Epithelial cell of prostate (primary cell): ENCODE measurements at regions not wholly inside any gene's neighbourhood (a gene's known extent, or its start where the extent isn't known, plus 50 kb on each side); places are given as distances from the start of the nearest gene placed in this dataset.
"Not testable (repeated sequence)": the region's sequence is repeated elsewhere in the genome, so short reads cannot be mapped to it uniquely, and the experiment has no call there.

Experiments
- DNase-seq: peaks from one replicate; pipeline ENCODE4 v3.0.0-alpha.2; 2011; ENCODE audit warnings: low read depth, low spot score
- H3K27ac ChIP-seq: fragments of 450-650 bp; 2 replicates; pipeline ENCODE4 v1.5.1; 2017; ENCODE audit warnings: mild to moderate bottlenecking

DNA sequence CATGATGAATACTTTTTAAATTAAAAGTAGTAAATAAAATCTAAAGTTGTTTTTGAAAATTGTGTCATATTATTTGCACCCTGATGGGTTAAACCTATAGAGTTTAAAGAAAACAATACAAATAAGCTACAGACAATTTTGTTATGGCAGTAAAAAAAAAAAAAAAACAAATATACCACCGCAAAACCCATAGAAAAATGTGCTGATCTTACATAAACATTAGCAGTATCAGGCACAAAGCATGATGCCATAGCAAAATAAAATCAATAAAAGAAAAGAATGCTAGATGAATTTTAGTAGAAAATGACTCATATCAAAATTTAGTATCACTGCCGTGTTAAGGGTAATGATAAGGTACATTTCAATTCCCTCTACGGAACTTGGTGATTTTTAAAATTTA lies 826.0 kb downstream of the SLITRK1 start:
- DNase-seq, result no peak
- H3K27ac ChIP-seq, result no peak overlapping the region

DNA sequence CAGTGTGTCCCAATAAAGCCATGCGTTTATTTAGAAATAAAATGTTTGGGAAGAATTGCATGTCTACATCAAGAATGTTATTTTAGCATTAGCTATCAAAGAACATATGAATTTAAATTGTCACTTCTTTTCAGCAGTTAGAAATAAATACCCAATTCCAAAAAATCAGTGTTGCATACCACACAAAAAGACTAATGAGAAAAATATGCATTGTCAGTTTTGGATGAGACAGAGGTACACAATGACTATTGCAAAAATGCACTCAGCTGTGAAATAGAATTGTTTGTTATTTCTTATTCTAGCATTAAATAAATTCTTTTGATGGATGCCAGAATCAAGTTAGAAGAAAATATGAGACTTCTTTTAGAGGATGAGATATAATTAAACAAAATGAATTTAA lies 833.9 kb downstream of the SLITRK1 start:
- DNase-seq, result no peak

DNA sequence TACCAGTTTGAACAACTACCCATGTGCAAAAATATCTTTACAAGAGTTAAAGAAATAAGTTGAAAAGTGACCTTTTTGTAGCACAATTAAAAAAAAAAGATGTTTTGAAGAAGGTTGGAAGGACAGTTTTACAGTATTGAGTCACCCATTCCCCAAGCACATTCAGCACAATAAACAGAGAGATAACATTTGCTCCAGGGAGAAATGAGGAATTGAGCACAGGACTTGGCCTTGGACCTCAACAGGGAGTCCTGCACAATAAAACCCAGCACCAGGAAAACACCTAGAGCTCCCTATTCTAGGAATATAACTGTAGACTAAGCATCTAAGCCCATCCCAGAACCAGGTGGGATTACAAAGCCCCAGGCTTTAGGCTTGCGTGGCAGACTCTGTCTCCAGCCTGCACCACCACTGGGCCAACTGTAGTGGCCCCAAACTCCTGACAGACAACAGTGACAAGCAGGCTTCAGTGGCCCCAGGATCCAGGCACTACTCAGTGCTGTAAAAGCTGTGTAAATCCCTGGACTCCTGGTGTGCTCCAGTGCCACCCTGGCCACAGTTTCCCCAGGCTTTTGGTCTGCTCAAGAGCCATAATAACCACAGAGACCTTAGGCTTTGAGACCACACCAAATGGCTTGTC lies 857.2 kb downstream of the SLITRK1 start:
- H3K27ac ChIP-seq, result no peak overlapping the region
- no peak for DNase-seq

More for the DNA sequence above, 833.9 kb downstream of the SLITRK1 start:
- no peak overlapping the region for H3K27ac ChIP-seq

DNA sequence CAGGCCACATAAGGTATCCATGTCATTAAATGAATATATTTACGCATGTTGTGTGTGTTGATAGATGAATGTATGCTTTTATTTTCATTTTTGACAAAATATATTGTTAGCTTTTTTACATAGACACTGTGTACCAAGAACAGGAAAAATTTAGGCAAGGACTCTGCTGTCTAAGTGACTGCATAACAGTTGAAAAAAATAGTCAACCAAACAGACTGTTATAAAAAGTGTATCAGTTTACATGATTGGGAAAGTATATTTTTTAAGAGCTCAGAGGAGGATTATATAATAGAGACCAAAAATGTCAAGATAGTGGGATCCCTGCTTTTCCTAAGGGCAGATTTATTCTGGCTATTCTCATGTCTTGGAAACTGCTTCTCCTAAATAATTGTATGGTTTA lies 858.0 kb downstream of the SLITRK1 start:
- H3K27ac ChIP-seq, result no peak overlapping the region
- DNase-seq, result no peak

DNA sequence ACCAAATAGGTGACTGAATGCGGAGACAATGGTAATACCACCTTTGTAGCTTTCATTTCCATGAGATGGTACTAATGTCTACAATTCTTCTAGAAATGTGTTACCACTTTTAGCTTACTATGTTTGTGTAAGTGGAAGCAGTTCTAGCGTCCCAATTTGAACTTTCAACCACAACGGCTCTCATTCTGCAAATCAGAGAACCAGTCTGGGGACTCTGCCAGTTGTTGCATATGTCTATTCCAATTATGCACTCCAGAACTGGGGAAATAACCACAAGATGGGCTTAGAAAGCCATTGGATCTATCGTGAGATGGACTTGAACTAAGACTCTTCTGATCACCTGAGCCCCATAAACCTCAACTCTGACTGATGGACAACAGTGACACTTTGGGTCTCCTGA lies 862.3 kb downstream of the SLITRK1 start:
- no peak overlapping the region for H3K27ac ChIP-seq
- DNase-seq, result no peak

DNA sequence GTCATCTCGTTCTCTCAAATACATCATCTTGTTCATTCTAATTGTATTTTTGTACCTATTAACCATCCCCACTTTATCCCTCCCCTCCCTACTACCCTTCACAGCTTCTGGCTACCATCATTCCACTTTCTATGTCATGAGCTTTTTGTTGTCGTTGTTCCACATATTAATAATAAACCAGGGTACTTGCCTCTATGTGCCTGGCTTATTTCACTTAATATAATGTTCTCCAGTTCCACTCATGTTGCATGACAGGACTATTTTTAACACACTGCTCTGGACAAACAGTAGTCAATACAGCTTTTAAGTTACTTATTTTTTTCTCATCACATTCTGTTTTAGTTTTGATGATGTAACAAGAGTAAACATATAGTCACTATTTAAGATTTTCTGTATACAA lies 872.3 kb downstream of the SLITRK1 start:
- H3K27ac ChIP-seq, result no peak overlapping the region
- DNase-seq, result no peak

DNA sequence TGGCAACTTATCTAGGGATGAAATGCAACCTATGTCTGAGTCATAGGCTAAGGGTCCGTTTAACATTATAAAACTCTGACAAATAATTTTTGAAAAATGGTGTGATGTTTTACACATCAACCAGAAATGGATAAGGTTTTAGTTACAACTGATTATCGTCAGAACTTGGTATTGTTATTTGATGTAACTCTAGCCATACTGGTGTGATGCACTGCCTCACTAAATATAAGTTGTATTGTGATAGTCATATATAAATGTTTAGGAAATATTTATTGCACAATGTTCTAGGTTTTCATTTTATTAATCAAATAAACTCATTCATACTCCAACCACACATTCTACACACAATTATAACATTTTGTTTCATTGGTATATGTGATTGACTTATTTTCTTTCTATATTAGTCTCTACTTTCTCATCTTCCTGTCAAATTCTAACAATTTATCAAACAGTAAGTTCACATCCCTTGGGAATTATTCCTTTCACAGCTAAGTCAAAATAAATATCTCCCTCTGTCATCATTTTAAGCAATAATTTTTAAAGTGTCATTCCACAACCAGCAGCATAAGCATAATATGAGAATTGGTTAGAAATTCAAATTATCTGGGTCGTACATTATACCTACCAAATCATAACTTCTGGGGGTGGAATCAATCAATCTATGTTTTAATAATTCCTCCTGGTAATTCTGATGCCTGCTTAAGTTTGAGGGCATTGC lies 873.9 kb downstream of the SLITRK1 start:
- H3K27ac ChIP-seq, result no peak overlapping the region
- no peak for DNase-seq

DNA sequence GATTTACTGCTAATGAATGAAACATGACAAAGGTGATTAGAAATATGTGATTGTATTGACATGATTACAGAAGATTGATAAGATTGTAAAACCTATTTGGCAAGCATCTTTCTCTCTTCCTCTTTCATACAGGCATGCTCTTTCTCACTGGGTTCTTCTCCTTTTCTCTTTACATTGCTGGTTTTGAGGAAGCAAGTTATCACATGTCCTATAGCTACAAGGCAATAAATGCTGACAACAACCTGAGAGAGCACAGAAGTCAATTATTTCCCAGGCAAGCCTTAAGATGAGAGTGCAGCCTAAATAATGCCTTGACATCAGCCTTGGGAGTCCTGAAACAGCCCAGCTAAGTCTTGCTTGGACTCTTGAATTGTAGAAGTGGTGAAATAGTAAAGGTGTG lies 875.0 kb downstream of the SLITRK1 start:
- H3K27ac ChIP-seq, result no peak overlapping the region
- DNase-seq, result no peak

DNA sequence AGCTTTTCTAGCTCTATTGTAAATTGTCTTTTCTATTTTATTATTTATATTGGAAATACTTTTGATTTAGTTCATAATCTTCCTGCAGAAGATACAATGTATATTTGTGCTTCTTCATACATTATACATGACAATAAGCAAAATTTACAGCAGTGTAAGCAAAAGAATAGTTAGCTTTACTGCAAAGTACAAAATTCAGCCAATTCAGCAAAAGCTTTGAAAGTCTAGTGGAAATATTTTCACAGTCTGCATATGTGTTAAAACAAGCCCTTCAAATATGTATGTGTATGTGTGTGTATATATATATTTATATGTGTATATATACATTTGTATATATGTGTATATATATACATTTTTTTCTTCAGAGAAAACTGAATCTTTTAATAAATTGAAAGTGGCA lies 879.1 kb downstream of the SLITRK1 start:
- DNase-seq, result no peak
- H3K27ac ChIP-seq, result no peak overlapping the region

DNA sequence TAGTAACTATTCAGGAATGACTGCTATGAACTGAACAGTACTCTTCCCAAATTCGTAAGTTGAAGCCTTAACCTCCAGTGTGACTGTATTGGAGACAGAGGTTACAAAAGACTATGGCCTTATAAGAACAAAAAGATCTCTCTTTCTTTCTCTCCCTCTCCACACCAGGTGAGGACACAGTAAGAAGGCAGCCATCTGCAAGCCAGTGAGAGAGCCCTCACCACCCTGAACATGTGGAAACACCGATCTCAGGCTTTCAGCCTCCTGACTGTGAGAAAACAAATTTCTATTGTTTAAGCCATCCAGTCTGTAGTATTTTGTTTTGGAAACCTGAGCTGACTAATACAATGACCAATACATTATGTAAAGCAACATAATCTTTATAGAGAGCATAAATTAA lies 888.9 kb downstream of the SLITRK1 start:
- DNase-seq, result no peak
- H3K27ac ChIP-seq, result no peak overlapping the region

DNA sequence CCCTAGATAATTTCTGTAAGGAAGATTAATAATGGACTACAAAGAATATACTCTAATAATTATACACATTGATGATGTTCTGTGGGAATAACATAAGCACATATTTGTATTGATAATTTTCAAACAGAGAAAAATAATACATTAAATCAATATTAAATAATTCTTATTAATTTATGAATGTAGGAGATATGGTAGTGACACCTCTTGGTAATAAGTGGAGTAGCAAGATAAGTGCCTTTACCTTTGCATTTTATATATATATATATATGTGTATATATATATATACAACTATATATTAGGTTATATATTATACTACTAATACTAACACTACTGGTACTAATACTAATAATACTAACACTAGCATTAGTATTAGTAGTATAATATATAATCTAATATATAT lies 905.8 kb downstream of the SLITRK1 start:
- H3K27ac ChIP-seq, result no peak overlapping the region
- no peak for DNase-seq

DNA sequence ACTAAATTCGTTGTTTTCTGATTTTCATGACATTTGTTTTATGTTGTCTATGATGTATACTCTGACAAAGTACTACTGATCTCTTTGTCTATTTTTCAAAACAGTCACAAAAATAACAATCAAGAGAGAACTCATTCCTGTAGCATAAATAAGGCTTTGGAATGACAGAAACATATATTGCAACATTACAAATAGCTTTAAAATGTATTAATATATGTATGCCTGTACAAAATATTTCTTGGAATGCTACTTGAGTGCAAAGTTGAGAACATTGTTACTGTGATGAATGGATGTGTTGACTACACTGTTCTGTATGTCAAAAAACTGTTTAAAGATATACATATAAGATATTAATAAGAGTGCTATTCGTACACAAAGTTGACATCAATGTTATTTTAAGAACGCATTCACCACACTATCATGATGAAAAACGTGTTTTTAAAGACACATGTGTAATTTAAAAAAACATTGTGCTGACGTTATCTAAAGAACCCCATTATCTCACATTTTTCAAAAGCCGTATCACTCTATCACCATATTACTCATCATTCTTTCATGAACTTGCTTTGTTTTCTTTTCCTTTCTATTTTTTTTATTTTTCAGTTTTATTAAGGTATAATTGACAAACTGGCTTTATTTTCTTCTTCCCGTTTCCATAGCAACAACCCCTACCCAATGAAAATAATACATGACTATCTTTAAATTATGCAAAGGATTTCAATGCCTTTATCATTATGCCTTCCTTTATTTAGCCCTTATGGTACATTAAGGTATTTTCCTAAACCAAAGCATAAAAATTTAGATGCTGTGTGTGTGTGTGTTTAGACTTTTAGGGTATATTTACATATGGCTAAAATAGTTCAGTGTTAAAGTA lies 918.8 kb downstream of the SLITRK1 start:
- DNase-seq, result no peak
- H3K27ac ChIP-seq, result no peak overlapping the region

DNA sequence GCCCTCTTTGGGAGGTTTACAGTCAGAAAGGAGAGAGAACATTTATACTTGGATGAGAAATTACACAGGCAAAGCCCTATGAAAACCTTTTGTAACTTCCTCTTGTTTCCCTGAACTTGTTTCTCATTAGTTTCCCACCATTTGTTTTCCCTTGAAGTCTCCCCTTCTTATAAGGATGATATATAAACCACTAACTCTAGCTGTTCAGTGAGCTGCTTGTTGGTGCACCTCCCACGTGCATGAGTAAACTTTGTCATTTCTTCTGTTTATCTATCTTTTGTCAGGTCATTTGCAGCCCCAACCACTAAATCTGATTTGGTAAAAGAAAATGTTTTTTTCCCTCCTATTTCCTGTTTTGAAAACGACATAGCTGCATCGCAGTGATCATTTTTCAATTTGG lies 919.9 kb downstream of the SLITRK1 start:
- no peak overlapping the region for H3K27ac ChIP-seq
- no peak for DNase-seq

DNA sequence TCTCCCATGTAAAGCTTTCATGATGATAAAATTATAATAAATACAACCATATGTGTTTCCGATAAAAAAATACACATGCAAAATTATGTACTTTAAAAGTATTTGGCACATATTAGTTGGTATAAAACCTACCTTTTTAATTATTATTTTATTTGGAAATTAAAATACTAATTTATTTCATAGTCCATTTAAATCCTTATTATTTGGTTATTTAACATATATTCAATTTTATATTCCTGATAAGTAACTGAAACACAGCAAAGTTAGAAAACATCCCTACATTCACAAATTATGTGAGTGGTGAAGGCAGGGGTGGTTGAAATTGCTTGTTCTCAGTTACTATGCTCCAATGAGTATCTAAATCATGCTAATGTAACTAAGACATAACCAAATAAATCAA lies 920.5 kb downstream of the SLITRK1 start:
- no peak for DNase-seq
- H3K27ac ChIP-seq, result no peak overlapping the region

DNA sequence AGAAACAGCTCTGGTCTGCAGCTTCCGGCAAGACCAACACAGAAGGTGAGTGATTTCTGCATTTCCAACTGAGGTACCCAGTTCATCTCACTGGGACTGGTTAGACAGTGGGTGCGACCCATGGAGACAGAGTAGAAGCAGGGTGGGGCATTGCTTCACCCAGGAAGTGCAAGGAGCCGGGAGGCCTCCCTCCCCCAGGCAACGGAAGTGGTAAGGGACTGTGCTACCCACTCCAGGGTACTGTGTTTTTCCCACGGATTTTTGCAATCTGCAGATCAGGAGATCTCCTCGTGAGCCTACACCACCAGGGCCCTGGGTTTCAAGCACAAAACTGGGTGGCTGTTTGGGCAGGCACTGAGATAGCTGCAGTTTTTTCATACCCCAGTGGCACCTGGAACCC lies 929.9 kb downstream of the SLITRK1 start:
- DNase-seq, H3K27ac ChIP-seq: not testable (repeated sequence)

DNA sequence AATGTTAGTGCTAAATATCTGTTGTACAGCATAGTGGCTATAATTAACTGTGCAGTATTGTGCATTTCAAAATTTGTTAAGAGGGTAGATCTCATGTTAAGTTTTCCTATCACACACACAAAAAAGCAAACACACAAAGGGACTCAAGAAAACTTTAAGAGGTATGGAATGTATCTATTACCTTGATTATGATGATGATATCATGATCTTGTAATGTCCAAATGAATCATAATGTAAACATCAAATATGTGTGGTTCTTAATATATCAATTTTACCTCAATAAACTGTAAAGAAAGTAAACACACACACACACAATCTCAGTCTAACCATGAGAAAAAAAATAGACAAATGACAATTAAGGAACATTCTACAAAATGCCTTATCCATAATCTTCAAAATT lies 934.6 kb downstream of the SLITRK1 start:
- DNase-seq, result no peak
- H3K27ac ChIP-seq, result no peak overlapping the region

DNA sequence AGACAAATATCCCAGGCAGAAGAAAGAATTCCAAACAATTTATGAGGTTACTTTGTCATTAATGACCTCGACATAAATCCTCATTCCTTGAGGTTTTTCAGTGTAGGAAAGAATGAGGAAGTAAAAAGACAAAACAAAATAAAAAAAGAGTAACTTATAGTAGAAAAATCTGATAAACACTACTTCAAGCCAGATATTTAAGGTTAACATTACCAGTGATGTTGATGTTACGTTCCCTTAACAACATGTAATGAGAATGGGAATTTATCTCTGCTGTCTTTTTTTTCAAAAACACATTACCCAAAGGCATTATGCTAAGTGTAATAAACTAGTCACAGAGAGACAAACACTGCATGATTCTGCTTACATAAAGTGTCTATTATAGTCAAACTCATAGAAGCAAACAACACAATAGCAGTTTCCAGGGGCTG lies 935.1 kb downstream of the SLITRK1 start:
- no peak overlapping the region for H3K27ac ChIP-seq
- DNase-seq, result no peak

DNA sequence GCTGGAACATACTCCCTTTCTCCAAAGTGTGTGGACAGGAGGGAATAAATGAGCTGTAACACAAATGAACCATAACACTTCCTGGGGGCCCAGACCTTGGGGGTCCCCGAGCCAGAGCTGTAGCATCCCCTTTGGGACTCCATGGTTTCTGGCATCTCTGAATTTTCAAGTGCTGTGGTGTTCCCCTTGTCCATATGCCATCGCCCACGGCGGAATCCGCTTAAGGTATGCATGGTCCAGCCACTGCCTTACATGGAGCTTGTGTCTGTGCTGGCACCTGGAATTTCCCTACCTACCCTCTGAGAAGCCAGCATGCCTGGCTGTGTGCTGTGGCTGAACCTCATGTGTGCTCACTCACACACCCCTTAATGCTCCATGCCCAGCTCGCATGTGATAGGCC lies 943.6 kb downstream of the SLITRK1 start:
- no peak overlapping the region for H3K27ac ChIP-seq
- DNase-seq, result no peak

DNA sequence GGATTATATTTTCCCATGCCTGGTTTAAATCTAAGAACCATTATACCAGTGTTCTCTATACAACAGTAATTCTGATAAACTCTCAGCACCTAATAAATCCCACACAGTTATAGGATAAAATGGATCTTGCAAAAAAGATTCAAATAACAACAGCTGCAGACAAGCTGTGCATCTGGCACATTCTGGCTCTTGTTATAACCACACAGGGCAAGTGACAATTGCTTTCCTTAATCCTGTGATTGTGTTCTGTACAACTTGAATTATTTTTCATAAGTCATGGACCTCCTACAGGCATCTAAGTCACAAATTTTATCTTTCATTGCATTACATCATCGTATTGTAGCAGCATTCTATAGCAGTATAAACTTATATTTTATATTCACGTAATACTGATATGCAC lies 948.3 kb downstream of the SLITRK1 start:
- no peak overlapping the region for H3K27ac ChIP-seq
- no peak for DNase-seq

DNA sequence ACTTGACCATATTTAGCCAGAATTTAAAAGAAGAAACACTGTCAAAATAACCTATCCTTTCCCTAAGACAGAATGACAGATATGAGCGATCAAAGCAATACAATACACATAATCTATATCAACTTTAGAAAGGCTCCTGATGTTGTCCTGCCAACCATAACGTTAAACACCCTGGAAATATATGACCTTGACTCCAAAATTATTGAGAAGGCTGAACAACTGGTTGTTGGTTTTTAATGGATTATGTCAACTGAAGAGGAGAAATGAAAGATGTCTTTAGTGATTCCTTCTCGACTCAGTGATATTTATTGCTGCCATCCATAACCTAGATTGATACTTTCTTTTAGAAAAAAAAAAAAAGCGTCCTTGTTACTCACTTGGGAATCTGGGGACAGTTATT lies 957.2 kb downstream of the SLITRK1 start:
- no peak for DNase-seq
- no peak overlapping the region for H3K27ac ChIP-seq

DNA sequence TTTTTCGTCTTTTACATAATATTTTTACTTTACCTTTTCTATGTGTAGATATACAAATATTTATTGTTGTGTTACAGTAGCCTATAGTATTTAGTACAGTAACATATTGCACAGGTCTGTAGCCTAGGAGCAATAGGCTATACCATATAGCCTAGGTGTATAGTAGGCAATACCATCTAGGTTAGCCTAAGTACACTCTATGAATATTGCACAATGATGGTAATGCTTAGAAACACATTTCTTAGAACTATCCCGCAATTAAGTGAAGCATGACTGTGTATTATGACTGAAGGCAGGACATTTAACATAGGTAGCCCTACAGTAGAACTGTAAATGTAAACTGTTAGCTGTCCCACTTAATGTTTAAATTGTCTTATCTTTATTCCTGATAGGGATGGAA lies 964.3 kb downstream of the SLITRK1 start:
- no peak for DNase-seq

More for the DNA sequence above, 964.3 kb downstream of the SLITRK1 start:
- no peak overlapping the region for H3K27ac ChIP-seq
